MM.1S (cell line): ENCODE measurements at regions not wholly inside any gene's neighbourhood (a gene's known extent, or its start where the extent isn't known, plus 50 kb on each side); places are given as distances from the start of the nearest gene placed in this dataset.
"Not testable (repeated sequence)": the region's sequence is repeated elsewhere in the genome, so short reads cannot be mapped to it uniquely, and the experiment has no call there.

Source experiments
- CTCF ChIP-seq: fragments of 300-600 bp; sonication (generic); IDR thresholded peaks from 2 replicates; pipeline ENCODE4 v1.5.1; 2016; ENCODE audit warnings: antibody characterized with exemption, low read length, mixed read lengths
- EZH2 ChIP-seq: fragments of 300-600 bp; sonication (generic); optimal IDR thresholded peaks from 2 replicates; pipeline ENCODE3; 2017; ENCODE audit warnings: low read depth, mild to moderate bottlenecking, antibody characterized with exemption, low read length, mixed read lengths

GRCh38 chr13:24567593-24567992, 55.0 kb upstream of the PARP4 start:
- TF ChIP-seq EZH2, CTCF: not testable (repeated sequence)
